IMR-90 (cell line): ENCODE measurements at regions not wholly inside any gene's neighbourhood (a gene's known extent, or its start where the extent isn't known, plus 50 kb on each side); places are given as distances from the start of the nearest gene placed in this dataset.
A peak's percentile ranks its signal among the peaks of the same experiment; 100 is the strongest.

Source experiments
- ATAC-seq: fragments of 200-7000 bp; cut with Tn5 transposase; 2 replicates; pipeline ENCODE4 v1.9.1; 2020; ENCODE audit warnings: low read depth, mild to moderate bottlenecking, moderate library complexity
- BruUV-seq: library from RNA; stranded (reverse); fragments of 400-500 nt; replicated peaks from 2 replicates; lab custom pipeline; 2021; lab: Mats Ljungman, UMichigan
- CTCF ChIA-PET: fragments of 300-600 bp; formaldehyde crosslinking; extraction: SDS; loops from one replicate; lab custom pipeline; 2021; ENCODE audit warnings: antibody characterized with exemption; lab: Yijun Ruan, JAX
- POLR2A ChIA-PET: fragments of 300-600 bp; sonication (Branson Sonifier 250); formaldehyde crosslinking; loops from one replicate; lab custom pipeline; 2022; ENCODE audit warnings: antibody characterized with exemption; ENCODE audit not compliant: unreplicated experiment; lab: Charles Lee
- DNase-seq: peaks from one replicate; pipeline ENCODE4 v3.0.0; 2013
- H2AFZ ChIP-seq: replicated peaks from 2 replicates; pipeline ENCODE3; 2013; ENCODE audit warnings: low read length, mild to moderate bottlenecking; ENCODE audit not compliant: poor library complexity
- H2AK5ac ChIP-seq: 2 replicates; pipeline ENCODE4 v1.6.1; 2013; ENCODE audit warnings: low read depth, low read length, inconsistent platforms
- H2AK9ac ChIP-seq: replicated peaks from 2 replicates; pipeline ENCODE3; 2013; ENCODE audit warnings: mild to moderate bottlenecking, low read depth, low read length, moderate library complexity; ENCODE audit not compliant: poor library complexity
- H2BK120ac ChIP-seq: 2 replicates; pipeline ENCODE4 v1.6.1; 2013; ENCODE audit warnings: low read depth, low read length, inconsistent platforms
- H2BK15ac ChIP-seq: 3 replicates; pipeline ENCODE4 v1.6.1; 2013; ENCODE audit warnings: low read depth, low read length, inconsistent platforms
- H2BK20ac ChIP-seq: 2 replicates; pipeline ENCODE4 v1.6.1; 2013; ENCODE audit warnings: low read depth, mild to moderate bottlenecking, inconsistent platforms, low read length, moderate library complexity
- H2BK5ac ChIP-seq: 2 replicates; pipeline ENCODE4 v1.6.1; 2013; ENCODE audit warnings: mild to moderate bottlenecking, low read depth, low read length, inconsistent platforms; ENCODE audit not compliant: poor library complexity, severe bottlenecking
- H3K14ac ChIP-seq: replicated peaks from 2 replicates; pipeline ENCODE4 v1.6.1; 2013; ENCODE audit warnings: low read depth, low read length, inconsistent platforms
- H3K18ac ChIP-seq: 2 replicates; pipeline ENCODE4 v1.6.1; 2013; ENCODE audit warnings: low read depth, low read length, control low read depth
- H3K23ac ChIP-seq: 2 replicates; pipeline ENCODE4 v1.6.1; 2013; ENCODE audit warnings: low read depth, low read length, inconsistent platforms
- H3K27ac ChIP-seq: 2 replicates; pipeline ENCODE4 v1.5.1; 2013; ENCODE audit warnings: mild to moderate bottlenecking, control low read depth, low read length; ENCODE audit not compliant: insufficient read depth
- H3K27me3 ChIP-seq: 2 replicates; pipeline ENCODE4 v1.6.1; 2013; ENCODE audit warnings: low read length; ENCODE audit not compliant: control insufficient read depth, insufficient read depth
- H3K36me3 ChIP-seq: 2 replicates; pipeline ENCODE4 v1.6.1; 2013; ENCODE audit warnings: low read length, mixed read lengths; ENCODE audit not compliant: control insufficient read depth, insufficient read depth
- H3K4ac ChIP-seq: 2 replicates; pipeline ENCODE4 v1.6.1; 2013; ENCODE audit warnings: low read depth, low read length, inconsistent platforms
- H3K4me1 ChIP-seq: 2 replicates; pipeline ENCODE4 v1.6.1; 2013; ENCODE audit warnings: low read length, mixed read lengths; ENCODE audit not compliant: control insufficient read depth, insufficient read depth
- H3K4me2 ChIP-seq: 2 replicates; pipeline ENCODE4 v1.6.1; 2013; ENCODE audit warnings: low read depth, mild to moderate bottlenecking, control low read depth, low read length, moderate library complexity
- H3K4me3 ChIP-seq: 2 replicates; pipeline ENCODE4 v1.5.1; 2013; ENCODE audit warnings: low read depth, mild to moderate bottlenecking, control low read depth, low read length, moderate library complexity; ENCODE audit not compliant: insufficient read depth
- H3K56ac ChIP-seq: 2 replicates; pipeline ENCODE4 v1.6.1; 2013; ENCODE audit warnings: low read length, inconsistent platforms; ENCODE audit not compliant: insufficient read depth; ENCODE audit errors: extremely low read depth
- H3K79me1 ChIP-seq, 2 experiments: 2 replicates each; pipeline ENCODE4 v1.6.1; 2013; ENCODE audit warnings: low read length in 2 of 2, inconsistent platforms in 1 of 2, low read depth in 1 of 2
- H3K9ac ChIP-seq: 2 replicates; pipeline ENCODE4 v1.6.1; 2013; ENCODE audit warnings: low read depth, low read length, control low read depth
- H3K9me1 ChIP-seq: 2 replicates; pipeline ENCODE4 v1.6.1; 2013; ENCODE audit warnings: low read length, inconsistent platforms; ENCODE audit not compliant: insufficient read depth
- H3K9me3 ChIP-seq: 2 replicates; pipeline ENCODE4 v1.6.1; 2013; ENCODE audit warnings: low read length; ENCODE audit not compliant: control insufficient read depth, insufficient read depth
- H4K20me1 ChIP-seq: 2 replicates; pipeline ENCODE4 v1.6.1; 2013; ENCODE audit warnings: low read length, inconsistent platforms; ENCODE audit not compliant: insufficient read depth
- H4K5ac ChIP-seq: 2 replicates; pipeline ENCODE4 v1.6.1; 2013; ENCODE audit warnings: mild to moderate bottlenecking, low read depth, low read length, control low read depth
- H4K8ac ChIP-seq, 2 experiments: 2 replicates each; pipeline ENCODE4 v1.6.1; 2013; ENCODE audit warnings: low read depth in 2 of 2, low read length in 2 of 2, control low read depth in 1 of 2, inconsistent platforms in 1 of 2
- H4K91ac ChIP-seq: 2 replicates; pipeline ENCODE4 v1.6.1; 2013; ENCODE audit warnings: low read depth, low read length, inconsistent platforms; ENCODE audit not compliant: insufficient read depth
- BHLHE40 ChIP-seq: fragments of 150-350 bp; IDR thresholded peaks from 2 replicates; pipeline ENCODE4 v1.6.1; 2016; ENCODE audit warnings: mild to moderate bottlenecking, low read depth, low read length
- CEBPB ChIP-seq: IDR thresholded peaks from 2 replicates; pipeline ENCODE4 v1.6.1; 2012; ENCODE audit warnings: low read depth, low read length, improper control_type of control experiment
- ELK1 ChIP-seq: fragments of 150-350 bp; IDR thresholded peaks from 2 replicates; pipeline ENCODE4 v1.6.1; 2016; ENCODE audit warnings: low read depth, mild to moderate bottlenecking, low read length, moderate library complexity, borderline replicate concordance
- NFE2L2 ChIP-seq: fragments of 150-350 bp; IDR thresholded peaks from 2 replicates; pipeline ENCODE4 v1.6.1; 2016; ENCODE audit warnings: low read depth, mild to moderate bottlenecking, low read length
- POLR2A ChIP-seq: IDR thresholded peaks from 2 replicates; pipeline ENCODE4 v1.6.1; 2012; ENCODE audit warnings: mild to moderate bottlenecking, low read depth, low read length
- WGBS, 2 experiments: methylation state at CpG; one replicate each; pipeline versions ENCODE4 v1.1.5 to v1.1.7; 2013; ENCODE audit warnings: missing lambda C conversion rate in 2 of 2; ENCODE audit not compliant: insufficient read length in 1 of 2; ENCODE audit errors: extremely low coverage in 2 of 2; 5-methylcytosine and 5-hydroxymethylcytosine counted together
- dilution Hi-C: fragments of 300-500 bp; cut with HindIII; formaldehyde crosslinking; loops from one replicate; pipeline ENCODE4 v1.14.3; 2018; ENCODE audit warnings: low sequenced_read_pairs; ENCODE audit not compliant: unreplicated experiment
- in situ Hi-C: fragments of 300-500 bp; cut with MboI; formaldehyde crosslinking; loops from 3 replicates; pipeline ENCODE4 v1.14.3; 2019; ENCODE audit warnings: low sequenced_read_pairs, inconsistent platforms, mixed read lengths
- intact Hi-C: fragments of 100-400 bp; cut with micrococcal nuclease; formaldehyde crosslinking; loops from 2 replicates; pipeline ENCODE4 v1.10.0; 2022

- in situ Hi-C loops = loop anchor here (10.0 kb wide), 1 partner anchor 119 kb away; no protein-coding TSS in a partner anchor
Measured at GRCh38 chr13:111044087-111044830, 70.9 kb upstream of the ARHGEF7 start.

More at GRCh38 chr13:111044087-111044830, 70.9 kb upstream of the ARHGEF7 start:
- H3K27ac ChIP-seq = no peak overlapping the region
- peak overlapping the region; percentile 47 for H2AK9ac ChIP-seq
- H3K9me3 ChIP-seq = no peaks in the 10 kb centered on the region
- H2BK15ac ChIP-seq = no peak overlapping the region
- no peak overlapping the region for H3K56ac ChIP-seq
- H2BK20ac ChIP-seq = 0 out of 2 replicates have a peak overlapping the region, but pooled peaks have one; percentile 45
- TF ChIP-seq POLR2A = no peak
- no peak for TF ChIP-seq BHLHE40
- no peak for TF ChIP-seq ELK1
- no peak for TF ChIP-seq NFE2L2
- no peak for TF ChIP-seq CEBPB
- peak overlapping the region; percentile 44 for H2BK5ac ChIP-seq
- H4K8ac ChIP-seq = no peak overlapping the region
- no peak overlapping the region for H2BK120ac ChIP-seq
- no peak overlapping the region for H3K23ac ChIP-seq
- ChIA-PET CTCF (no interaction called here), POLR2A (no interaction called here)
- H3K36me3 ChIP-seq = no peaks in the 10 kb centered on the region
- dilution Hi-C loops = no loop called here
- no peak for DNase-seq
- H2AFZ ChIP-seq = peak overlapping the region; percentile 17
- peaks cover 6% of the 10 kb centered on the region for H3K27me3 ChIP-seq
- ATAC-seq = no peak
- no peak overlapping the region for H4K91ac ChIP-seq
- no peaks in the 10 kb centered on the region for H4K20me1 ChIP-seq
- no peak overlapping the region for H4K5ac ChIP-seq
- WGBS, 2 experiments = 95% methylated on average over 19 of the region's 19 CpGs; no CpG with 5 or more reads in 1 of the 2 experiments
- no peak overlapping the region for H3K4me3 ChIP-seq
- no peak overlapping the region for H3K18ac ChIP-seq
- no peak overlapping the region for H3K4ac ChIP-seq
- no peak overlapping the region for H3K4me2 ChIP-seq
- H3K79me1 ChIP-seq = no peaks in the 10 kb centered on the region
- no TSS peak for BruUV-seq
- intact Hi-C loops = no loop called here
- H3K4me1 ChIP-seq = peaks cover 10% of the 10 kb centered on the region
- H3K14ac ChIP-seq = peak overlapping the region; percentile 19; the same call in 1 of the 2 replicates
- H2AK5ac ChIP-seq = peak overlapping the region; percentile 57; the same call in 1 of the 2 replicates
- H3K9ac ChIP-seq = no peak overlapping the region
- peaks cover 8% of the 10 kb centered on the region for H3K9me1 ChIP-seq
